ENCODE measurements at regions not wholly inside any gene's neighbourhood (a gene's known extent, or its start where the extent isn't known, plus 50 kb on each side); places are given as distances from the start of the nearest gene placed in this dataset.

- Mint-ChIP-seq H3K36me3 (ENCODE audit: insufficient read depth, unreplicated experiment) (no peaks in the 10 kb centered on the region), H3K27ac (ENCODE audit: unreplicated experiment) (no peak overlapping the region), H3K4me1 (ENCODE audit: low read depth, unreplicated experiment) (no peaks in the 10 kb centered on the region), H3K27me3 (ENCODE audit: insufficient read depth, unreplicated experiment) (peaks cover 2% of the 10 kb centered on the region), H3K4me3 (ENCODE audit: unreplicated experiment) (no peak overlapping the region), H3K9me3 (ENCODE audit: unreplicated experiment) (peaks cover 9% of the 10 kb centered on the region)
- Histone ChIP-seq H3K36me3 (ENCODE audit: control insufficient read depth, insufficient read depth, low read length) (no peaks in the 10 kb centered on the region), H3K4me1 (peaks cover 6% of the 10 kb centered on the region; the same call in 1 of the 2 replicates), H3K9me3 (peaks cover 11% of the 10 kb centered on the region), H3K27me3 (replicated peaks; ENCODE audit: control insufficient read depth, insufficient read depth, low read length) (no peaks in the 10 kb centered on the region), H3K4me3 (ENCODE audit: low read depth, low read length) (no peak overlapping the region)
- ChIA-PET POLR2A (interaction anchor here (0.6 kb wide), 1 partner anchor 429 kb away, joined by 3 read pairs; no protein-coding TSS in a partner anchor), CTCF (no interaction called here)
- BruUV-seq (replicated peaks), result no TSS peak
- intact Hi-C loops (cut with micrococcal nuclease; ENCODE audit: unreplicated experiment), result no loop called here
- peak in 1 of 2 experiments; percentile 33 for DNase-seq
- no peak for TF ChIP-seq CTCF (IDR thresholded peaks at IDR 0.05; ENCODE audit: insufficient read depth in 1 of 2, low read depth in 1 of 2, low read length in 1 of 2, severe bottlenecking in 1 of 2, unreplicated experiment in 1 of 2)
Observed at GRCh38 chr11:69208190-69209037, 52.7 kb downstream of the SMIM38 start.

- Histone ChIP-seq H3K36me3 (ENCODE audit: control insufficient read depth, insufficient read depth, low read length) (no peaks in the 10 kb centered on the region), H3K4me1 (peaks cover 4% of the 10 kb centered on the region; the same call in 1 of the 2 replicates), H3K27me3 (replicated peaks; ENCODE audit: control insufficient read depth, insufficient read depth, low read length) (no peaks in the 10 kb centered on the region), H3K4me3 (ENCODE audit: low read depth, low read length) (no peak overlapping the region), H3K9me3 (peaks cover 11% of the 10 kb centered on the region)
- peaks cover 2% of the 10 kb centered on the region for H3K27me3 Mint-ChIP-seq (ENCODE audit: insufficient read depth, unreplicated experiment)
- no peak overlapping the region for H3K27ac Mint-ChIP-seq (ENCODE audit: unreplicated experiment)
- H3K4me1 Mint-ChIP-seq (ENCODE audit: low read depth, unreplicated experiment), result no peaks in the 10 kb centered on the region
- H3K9me3 Mint-ChIP-seq (ENCODE audit: unreplicated experiment), result peaks cover 9% of the 10 kb centered on the region
- peak in 1 of 2 experiments; percentile 29 for DNase-seq
- intact Hi-C loops (cut with micrococcal nuclease; ENCODE audit: unreplicated experiment), result no loop called here
- BruUV-seq (replicated peaks), result no TSS peak
- CTCF ChIA-PET, result no interaction called here
- H3K4me3 Mint-ChIP-seq (ENCODE audit: unreplicated experiment), result no peak overlapping the region
- POLR2A ChIA-PET, result no interaction called here
- H3K36me3 Mint-ChIP-seq (ENCODE audit: insufficient read depth, unreplicated experiment), result no peaks in the 10 kb centered on the region
- no peak for TF ChIP-seq CTCF (IDR thresholded peaks at IDR 0.05; ENCODE audit: insufficient read depth in 1 of 2, low read depth in 1 of 2, low read length in 1 of 2, severe bottlenecking in 1 of 2, unreplicated experiment in 1 of 2)
Observed at GRCh38 chr11:69209038-69209350, 53.3 kb downstream of the SMIM38 start.

- Histone ChIP-seq H3K27me3 (replicated peaks; ENCODE audit: control insufficient read depth, insufficient read depth, low read length) (no peaks in the 10 kb centered on the region), H3K4me1 (no peaks in the 10 kb centered on the region), H3K36me3 (ENCODE audit: control insufficient read depth, insufficient read depth, low read length) (no peaks in the 10 kb centered on the region), H3K9me3 (peaks cover 11% of the 10 kb centered on the region), H3K4me3 (ENCODE audit: low read depth, low read length) (no peak overlapping the region)
- H3K9me3 Mint-ChIP-seq (ENCODE audit: unreplicated experiment), result peaks cover 9% of the 10 kb centered on the region
- no peaks in the 10 kb centered on the region for H3K36me3 Mint-ChIP-seq (ENCODE audit: insufficient read depth, unreplicated experiment)
- ChIA-PET POLR2A (interaction anchor here (0.5 kb wide), 1 partner anchor 285 kb away, joined by 3 read pairs; no protein-coding TSS in a partner anchor), CTCF (interaction anchor here (0.9 to 1.9 kb wide), 3 partner anchors 78 to 108 kb away, joined by 3 to 12 read pairs (median 4); no protein-coding TSS in a partner anchor)
- TF ChIP-seq CTCF (IDR thresholded peaks at IDR 0.05; ENCODE audit: insufficient read depth in 1 of 2, low read depth in 1 of 2, low read length in 1 of 2, severe bottlenecking in 1 of 2, unreplicated experiment in 1 of 2), result no peak
- no TSS peak for BruUV-seq (replicated peaks)
- H3K4me1 Mint-ChIP-seq (ENCODE audit: low read depth, unreplicated experiment), result no peaks in the 10 kb centered on the region
- peak overlapping the region; percentile 46 for H3K27ac Mint-ChIP-seq (ENCODE audit: unreplicated experiment)
- H3K27me3 Mint-ChIP-seq (ENCODE audit: insufficient read depth, unreplicated experiment), result peaks cover 2% of the 10 kb centered on the region
- DNase-seq, result peak in 1 of 2 experiments; percentile 26
- H3K4me3 Mint-ChIP-seq (ENCODE audit: unreplicated experiment), result no peak overlapping the region
- intact Hi-C loops (cut with micrococcal nuclease; ENCODE audit: unreplicated experiment), result no loop called here
Observed at GRCh38 chr11:69209421-69210309, 53.9 kb downstream of the SMIM38 start.

Measured in Caco-2 (cell line).